ENCODE measurements at regions not wholly inside any gene's neighbourhood (a gene's known extent, or its start where the extent isn't known, plus 50 kb on each side); places are given as distances from the start of the nearest gene placed in this dataset.
"Not testable (repeated sequence)": the region's sequence is repeated elsewhere in the genome, so short reads cannot be mapped to it uniquely, and the experiment has no call there.

DNA sequence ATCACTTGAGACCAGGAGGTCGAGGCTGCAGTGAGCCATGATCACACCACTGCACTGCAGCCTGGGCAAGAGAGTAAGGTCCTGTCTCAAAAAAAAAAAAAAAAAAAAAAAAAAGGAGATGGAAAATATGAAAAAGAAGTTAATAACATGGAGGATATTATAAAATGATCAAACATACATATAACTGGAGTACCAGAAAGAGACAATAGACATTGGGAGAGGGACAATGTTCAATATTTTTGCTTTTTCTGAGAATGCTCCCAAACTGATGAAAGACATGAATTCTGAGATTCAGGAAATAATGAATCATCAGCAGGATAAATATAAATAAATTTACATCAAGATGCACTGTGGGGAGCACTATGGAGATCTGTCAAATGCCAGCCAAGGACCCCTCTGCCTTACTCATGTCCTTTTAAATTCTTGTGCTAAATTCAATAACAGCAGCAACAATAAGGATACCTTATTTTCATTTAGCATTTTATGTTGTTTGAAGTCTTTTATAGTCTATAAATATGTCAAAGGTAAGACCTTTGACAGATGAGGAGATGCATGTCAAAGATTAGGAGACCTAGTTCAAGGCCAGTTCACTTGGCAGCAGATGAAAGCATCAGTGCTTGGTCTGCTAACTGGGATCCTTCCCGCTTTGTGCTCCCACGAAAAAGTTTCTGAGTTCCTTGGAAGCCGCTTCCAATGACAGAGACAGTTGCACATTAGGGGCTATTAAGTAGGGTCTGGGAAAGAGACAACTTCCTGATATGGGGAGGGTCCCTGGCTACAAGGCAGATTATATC is 97.7 kb downstream of the TLR5 start:
- Histone ChIP-seq H3F3A (ENCODE audit: low read length, unreplicated experiment) (no peaks in the 10 kb centered on the region), H3K4me1 (ENCODE audit: insufficient read depth, low read length) (no peaks in the 10 kb centered on the region), H3K27me3 (ENCODE audit: low read length) (0 out of 2 replicates have a peak, but pooled peaks cover 3% of the 10 kb centered on the region), H3K9me3 (ENCODE audit: low read length) (no peaks in the 10 kb centered on the region), H3K79me2 (ENCODE audit: low read length) (no peaks in the 10 kb centered on the region), H3K27ac (ENCODE audit: low read length) (no peak overlapping the region), H3K4me2 (ENCODE audit: low read length) (no peak overlapping the region), H3K36me3 (ENCODE audit: low read depth, low read length) (no peaks in the 10 kb centered on the region), H3K4me3 (ENCODE audit: low read length) (no peak overlapping the region), H4K20me1 (ENCODE audit: low read length) (no peaks in the 10 kb centered on the region), H2AFZ (ENCODE audit: low read length) (no peak overlapping the region), H3K9ac (ENCODE audit: low read length) (no peak overlapping the region), H3K9me2 (replicated peaks; ENCODE audit: low read length) (no peaks in the 10 kb centered on the region)
- intact Hi-C loops (cut with micrococcal nuclease), result no loop called here
- POLR2A ChIA-PET (ENCODE audit: unreplicated experiment), result no interaction called here
- TF ChIP-seq EZH2 (IDR thresholded peaks at IDR 0.05; ENCODE audit: low read length, unreplicated experiment) (no peak), EZH2phosphoT487 (IDR thresholded peaks at IDR 0.05; ENCODE audit: borderline replicate concordance, low read length) (no peak)
- TF ChIP-seq, protein P1, sequence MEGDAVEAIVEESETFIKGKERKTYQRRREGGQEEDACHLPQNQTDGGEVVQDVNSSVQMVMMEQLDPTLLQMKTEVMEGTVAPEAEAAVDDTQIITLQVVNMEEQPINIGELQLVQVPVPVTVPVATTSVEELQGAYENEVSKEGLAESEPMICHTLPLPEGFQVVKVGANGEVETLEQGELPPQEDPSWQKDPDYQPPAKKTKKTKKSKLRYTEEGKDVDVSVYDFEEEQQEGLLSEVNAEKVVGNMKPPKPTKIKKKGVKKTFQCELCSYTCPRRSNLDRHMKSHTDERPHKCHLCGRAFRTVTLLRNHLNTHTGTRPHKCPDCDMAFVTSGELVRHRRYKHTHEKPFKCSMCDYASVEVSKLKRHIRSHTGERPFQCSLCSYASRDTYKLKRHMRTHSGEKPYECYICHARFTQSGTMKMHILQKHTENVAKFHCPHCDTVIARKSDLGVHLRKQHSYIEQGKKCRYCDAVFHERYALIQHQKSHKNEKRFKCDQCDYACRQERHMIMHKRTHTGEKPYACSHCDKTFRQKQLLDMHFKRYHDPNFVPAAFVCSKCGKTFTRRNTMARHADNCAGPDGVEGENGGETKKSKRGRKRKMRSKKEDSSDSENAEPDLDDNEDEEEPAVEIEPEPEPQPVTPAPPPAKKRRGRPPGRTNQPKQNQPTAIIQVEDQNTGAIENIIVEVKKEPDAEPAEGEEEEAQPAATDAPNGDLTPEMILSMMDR (conservative IDR thresholded peaks at IDR 0.05; ENCODE audit: low read depth, low read length), result no peak
- BruUV-seq (replicated peaks), result no TSS peak
- ATAC-seq (no peak), DNase-seq (no peak)
- CTCF ChIA-PET, result no interaction called here

DNA sequence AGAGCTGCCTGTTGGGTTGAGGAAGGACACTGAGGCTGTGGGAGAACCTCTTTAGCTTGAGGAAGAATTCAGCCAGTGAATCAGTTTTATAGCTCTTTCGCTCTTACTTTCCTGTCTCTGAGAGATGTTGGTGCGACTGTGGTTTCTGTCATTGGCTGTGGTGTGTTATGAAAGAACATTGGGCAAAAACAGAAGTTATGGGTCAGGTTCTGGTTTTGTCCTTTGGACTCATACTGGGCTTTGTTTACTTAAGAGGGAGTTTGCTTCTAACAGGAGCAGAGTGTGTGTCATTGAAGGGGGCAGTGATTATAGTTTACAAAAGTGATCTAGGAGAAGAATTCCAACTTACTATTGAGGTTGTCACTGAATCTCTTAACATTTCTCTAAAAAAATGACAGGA is 97.0 kb downstream of the TLR5 start:
- ChIA-PET CTCF (no interaction called here), POLR2A (ENCODE audit: unreplicated experiment) (no interaction called here)
- 0 out of 2 replicates have a peak, but pooled peaks cover 3% of the 10 kb centered on the region for H3K27me3 ChIP-seq (ENCODE audit: low read length)
- TF ChIP-seq, protein P1 (conservative IDR thresholded peaks at IDR 0.05; ENCODE audit: low read depth, low read length), result no peak
- no peak for TF ChIP-seq EZH2phosphoT487 (IDR thresholded peaks at IDR 0.05; ENCODE audit: borderline replicate concordance, low read length)
- TF ChIP-seq EZH2 (IDR thresholded peaks at IDR 0.05; ENCODE audit: low read length, unreplicated experiment), result no peak
- no peaks in the 10 kb centered on the region for H3K4me1 ChIP-seq (ENCODE audit: insufficient read depth, low read length)
- BruUV-seq (replicated peaks), result no TSS peak
- no peaks in the 10 kb centered on the region for H3F3A ChIP-seq (ENCODE audit: low read length, unreplicated experiment)
- H2AFZ ChIP-seq (ENCODE audit: low read length), result no peak overlapping the region
- no peaks in the 10 kb centered on the region for H3K36me3 ChIP-seq (ENCODE audit: low read depth, low read length)
- no peak overlapping the region for H3K4me2 ChIP-seq (ENCODE audit: low read length)
- no peaks in the 10 kb centered on the region for H3K9me3 ChIP-seq (ENCODE audit: low read length)
- no peaks in the 10 kb centered on the region for H3K9me2 ChIP-seq (replicated peaks; ENCODE audit: low read length)
- intact Hi-C loops (cut with micrococcal nuclease), result no loop called here
- no peak for ATAC-seq
- H3K27ac ChIP-seq (ENCODE audit: low read length), result no peak overlapping the region
- H4K20me1 ChIP-seq (ENCODE audit: low read length), result no peaks in the 10 kb centered on the region
- no peak overlapping the region for H3K4me3 ChIP-seq (ENCODE audit: low read length)
- no peaks in the 10 kb centered on the region for H3K79me2 ChIP-seq (ENCODE audit: low read length)
- no peak for DNase-seq
- no peak overlapping the region for H3K9ac ChIP-seq (ENCODE audit: low read length)

DNA sequence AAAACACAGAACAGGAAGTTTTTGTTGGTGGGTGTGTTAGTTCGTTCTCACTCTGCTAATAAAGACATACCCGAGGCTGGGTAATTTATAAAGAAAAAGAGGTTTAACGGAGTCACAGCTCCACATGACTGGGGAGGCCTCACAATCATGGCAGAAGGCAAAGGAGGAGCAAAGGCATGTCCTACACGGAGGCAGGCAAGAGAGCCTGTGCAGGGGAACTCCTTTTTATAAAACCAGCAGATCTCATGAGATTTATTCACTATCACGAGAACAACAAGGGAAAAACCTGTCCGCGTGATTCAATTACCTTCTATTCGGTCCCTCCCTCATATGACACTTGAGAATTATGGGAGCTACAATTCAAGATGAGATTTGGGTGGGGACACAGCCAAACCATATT is 96.6 kb downstream of the TLR5 start:
- CTCF ChIA-PET; BruUV-seq (replicated peaks); H3F3A ChIP-seq (ENCODE audit: low read length, unreplicated experiment); H3K4me3 ChIP-seq (ENCODE audit: low read length); H3K9ac ChIP-seq (ENCODE audit: low read length); H3K9me3 ChIP-seq (ENCODE audit: low read length); intact Hi-C loops (cut with micrococcal nuclease); H3K36me3 ChIP-seq (ENCODE audit: low read depth, low read length); ATAC-seq; H3K27ac ChIP-seq (ENCODE audit: low read length); H3K79me2 ChIP-seq (ENCODE audit: low read length); DNase-seq; H2AFZ ChIP-seq (ENCODE audit: low read length); H4K20me1 ChIP-seq (ENCODE audit: low read length); POLR2A ChIA-PET (ENCODE audit: unreplicated experiment); H3K27me3 ChIP-seq (ENCODE audit: low read length); H3K4me1 ChIP-seq (ENCODE audit: insufficient read depth, low read length); H3K9me2 ChIP-seq (replicated peaks; ENCODE audit: low read length); H3K4me2 ChIP-seq (ENCODE audit: low read length): not testable (repeated sequence)

Measured in PC-3 (cell line).